Natural killer cell treated with Interleukin-12 subunit alpha and Interleukin-12 subunit beta and Interleukin-15 and Interleukin-18, amount 100 ng/mL, for 72 hours (primary cell): ENCODE measurements at regions not wholly inside any gene's neighbourhood (a gene's known extent, or its start where the extent isn't known, plus 50 kb on each side); places are given as distances from the start of the nearest gene placed in this dataset.

ENCODE experiments used
- ATAC-seq, 2 donors: fragments of 150-1000 bp; cut with Tn5 transposase in 1 of 2; sonication (Bioruptor Pico), chemical (Tn5 transposase) in 1 of 2; 2 replicates each; pipeline ENCODE4 v1.10.0; 2021
- DNase-seq: peaks from one replicate; pipeline ENCODE4 v3.0.0; 2022; ENCODE audit warnings: low spot score
- H3K27ac Mint-ChIP-seq, 2 donors: 1 replicate in 1 of 2; 2 replicates in 1 of 2; pipeline ENCODE4 v1.8.0; 2022; ENCODE audit warnings: mixed read lengths in 2 of 2, mild to moderate bottlenecking in 1 of 2, moderate library complexity in 1 of 2
- H3K27me3 Mint-ChIP-seq, 2 donors: 1 replicate in 1 of 2; 2 replicates in 1 of 2; pipeline ENCODE4 v1.8.0; 2022; ENCODE audit warnings: mixed read lengths in 2 of 2
- H3K36me3 Mint-ChIP-seq: one replicate; pipeline ENCODE4 v1.8.0; 2022; ENCODE audit warnings: mixed read lengths
- H3K4me1 Mint-ChIP-seq, 2 donors: 1 replicate in 1 of 2; 2 replicates in 1 of 2; pipeline ENCODE4 v1.8.0; 2022; ENCODE audit warnings: low read depth in 2 of 2, mixed read lengths in 2 of 2, mild to moderate bottlenecking in 1 of 2
- H3K4me3 Mint-ChIP-seq: one replicate; pipeline ENCODE4 v1.8.0; 2022; ENCODE audit warnings: mixed read lengths
- H3K9me3 Mint-ChIP-seq: 2 replicates; pipeline ENCODE4 v1.8.0; 2022; ENCODE audit warnings: mixed read lengths

DNA sequence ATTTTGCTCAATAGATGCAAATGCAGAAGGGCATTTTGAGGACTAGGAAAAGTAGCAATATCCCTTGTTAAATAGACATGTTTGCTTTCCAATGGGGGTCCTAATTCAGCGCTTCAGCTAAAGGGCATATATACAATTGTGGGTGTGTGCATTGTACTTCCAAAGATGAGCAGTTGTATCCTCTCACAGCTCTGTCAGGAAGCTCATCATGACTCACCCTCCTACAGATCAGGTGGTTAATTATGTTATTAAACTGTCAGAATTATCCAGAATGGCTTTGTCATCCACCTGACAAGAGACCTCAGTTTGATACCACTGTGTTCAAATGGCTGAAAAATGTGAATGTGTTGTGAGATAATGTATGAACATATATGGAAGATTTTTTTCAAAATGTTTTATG is 252.2 kb upstream of the MTNR1B start:
- no peaks in the 10 kb centered on the region for H3K4me1 Mint-ChIP-seq
- H3K27me3 Mint-ChIP-seq: no peaks in the 10 kb centered on the region
- no peak overlapping the region for H3K4me3 Mint-ChIP-seq
- no peak overlapping the region for H3K27ac Mint-ChIP-seq
- peaks cover 5% of the 10 kb centered on the region for H3K9me3 Mint-ChIP-seq
- H3K36me3 Mint-ChIP-seq: no peaks in the 10 kb centered on the region
- ATAC-seq (no peak), DNase-seq (no peak)

DNA sequence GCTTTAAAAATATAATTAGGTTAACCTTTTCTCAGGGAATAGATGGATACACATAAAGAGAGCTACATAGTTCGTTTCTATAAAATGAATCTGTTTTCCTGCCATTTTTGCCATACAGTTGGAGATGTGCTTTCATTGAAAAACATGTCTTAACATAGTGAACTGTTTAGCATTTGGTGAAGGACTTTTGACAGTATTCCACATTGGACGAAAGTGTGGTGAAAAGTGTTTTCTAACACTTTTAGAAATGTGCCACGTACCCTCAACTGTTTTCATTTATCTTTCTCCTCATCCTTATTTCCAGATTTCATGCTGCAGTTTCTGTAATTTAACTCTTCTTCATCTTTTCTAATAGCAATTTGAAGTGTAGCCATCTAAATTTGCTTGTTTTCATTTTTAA is 249.1 kb upstream of the MTNR1B start:
- H3K27ac Mint-ChIP-seq: no peak overlapping the region
- H3K4me1 Mint-ChIP-seq: no peaks in the 10 kb centered on the region
- no peaks in the 10 kb centered on the region for H3K36me3 Mint-ChIP-seq
- no peak for DNase-seq
- no peak overlapping the region for H3K4me3 Mint-ChIP-seq
- H3K9me3 Mint-ChIP-seq: peaks cover 10% of the 10 kb centered on the region
- ATAC-seq: no peak
- no peaks in the 10 kb centered on the region for H3K27me3 Mint-ChIP-seq

- DNase-seq (no peak), ATAC-seq (no peak)
- H3K36me3 Mint-ChIP-seq: no peaks in the 10 kb centered on the region
- H3K27ac Mint-ChIP-seq: no peak overlapping the region
- no peak overlapping the region for H3K4me3 Mint-ChIP-seq
- H3K4me1 Mint-ChIP-seq: no peaks in the 10 kb centered on the region
- H3K9me3 Mint-ChIP-seq: peaks cover 5% of the 10 kb centered on the region
- no peaks in the 10 kb centered on the region for H3K27me3 Mint-ChIP-seq
Observed at GRCh38 chr11:92725352-92725751, 244.1 kb upstream of the MTNR1B start.

DNA sequence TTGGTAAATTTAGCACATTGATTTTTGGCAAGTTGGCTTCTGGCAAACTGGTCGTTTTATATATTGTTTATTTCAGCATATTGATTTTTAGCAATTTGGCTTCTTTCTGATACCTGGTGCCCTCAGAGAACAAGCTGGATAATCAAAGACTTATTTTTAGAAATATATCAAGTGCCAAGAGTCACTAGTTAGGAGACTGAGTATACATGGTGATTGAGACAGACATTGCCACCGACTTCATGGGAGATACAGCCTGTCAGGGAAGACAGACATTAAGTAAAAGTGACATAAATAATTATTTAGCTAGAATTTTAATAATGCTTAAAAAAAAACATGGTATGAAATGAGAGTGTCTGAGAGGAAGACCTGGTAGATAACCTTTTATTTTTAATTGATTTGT is 242.3 kb upstream of the MTNR1B start:
- Mint-ChIP-seq H3K27me3 (no peaks in the 10 kb centered on the region), H3K36me3 (no peaks in the 10 kb centered on the region), H3K9me3 (peaks cover 5% of the 10 kb centered on the region), H3K4me3 (no peak overlapping the region), H3K27ac (no peak overlapping the region), H3K4me1 (no peaks in the 10 kb centered on the region)
- ATAC-seq: no peak
- DNase-seq: no peak

DNA sequence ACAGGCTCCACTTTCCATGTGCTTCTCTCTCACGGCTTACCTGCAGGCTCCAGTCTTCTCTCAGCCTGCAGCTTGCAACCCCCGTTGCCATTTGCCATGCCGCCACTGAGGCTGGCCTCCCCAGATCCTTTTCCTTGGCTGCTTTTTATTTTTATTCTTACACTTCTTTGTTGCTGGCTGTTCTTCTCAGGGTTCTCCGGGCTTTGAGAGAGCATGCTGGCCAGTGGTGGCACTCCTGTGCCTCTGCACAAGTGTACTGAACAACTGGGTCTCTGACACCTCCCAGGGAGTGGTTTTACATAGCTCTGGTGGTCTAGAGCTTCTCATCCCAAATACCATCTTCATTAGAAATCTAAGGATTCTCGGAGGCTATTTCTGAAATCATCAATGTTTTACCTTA is 241.7 kb upstream of the MTNR1B start:
- Mint-ChIP-seq H3K36me3 (no peaks in the 10 kb centered on the region), H3K4me1 (no peaks in the 10 kb centered on the region), H3K4me3 (no peak overlapping the region), H3K9me3 (peaks cover 5% of the 10 kb centered on the region), H3K27ac (no peak overlapping the region), H3K27me3 (no peaks in the 10 kb centered on the region)
- DNase-seq (no peak), ATAC-seq (no peak)

GRCh38 chr11:92728628-92729027 is 240.8 kb upstream of the MTNR1B start:
- H3K9me3 Mint-ChIP-seq: no peaks in the 10 kb centered on the region
- no peak for DNase-seq

GRCh38 chr11:92735039-92735438 is 234.4 kb upstream of the MTNR1B start:
- ATAC-seq: no peak
- Mint-ChIP-seq H3K9me3 (no peaks in the 10 kb centered on the region), H3K4me1 (no peaks in the 10 kb centered on the region), H3K36me3 (no peaks in the 10 kb centered on the region), H3K27ac (no peak overlapping the region), H3K4me3 (no peak overlapping the region), H3K27me3 (no peaks in the 10 kb centered on the region)
- no peak for DNase-seq

More at GRCh38 chr11:92728628-92729027, 240.8 kb upstream of the MTNR1B start:
- Mint-ChIP-seq H3K4me3 (no peak overlapping the region), H3K36me3 (no peaks in the 10 kb centered on the region), H3K4me1 (no peaks in the 10 kb centered on the region), H3K27me3 (no peaks in the 10 kb centered on the region), H3K27ac (no peak overlapping the region)
- ATAC-seq: no peak

DNA sequence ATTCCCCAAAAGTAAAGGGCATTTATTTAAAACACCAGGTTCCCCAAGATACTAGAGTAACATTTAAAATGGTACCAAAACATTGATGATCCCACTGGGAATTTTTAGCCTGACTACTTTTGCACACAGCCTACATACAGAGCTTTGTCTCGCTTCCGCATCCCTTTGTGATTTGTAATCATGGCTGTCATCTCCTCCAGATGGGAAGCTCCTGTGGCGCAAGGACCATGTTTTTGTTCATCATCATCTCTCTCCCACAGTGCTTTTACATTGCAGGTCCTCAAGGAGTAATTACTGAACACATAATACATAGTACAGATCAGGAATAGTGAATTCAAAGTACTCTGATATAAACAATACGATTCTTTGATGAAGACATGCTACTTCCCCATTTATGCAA is 231.2 kb upstream of the MTNR1B start:
- H3K27me3 Mint-ChIP-seq: no peaks in the 10 kb centered on the region
- no peaks in the 10 kb centered on the region for H3K9me3 Mint-ChIP-seq
- no peaks in the 10 kb centered on the region for H3K4me1 Mint-ChIP-seq
- H3K36me3 Mint-ChIP-seq: no peaks in the 10 kb centered on the region
- no peak overlapping the region for H3K27ac Mint-ChIP-seq
- DNase-seq: no peak
- no peak for ATAC-seq
- no peak overlapping the region for H3K4me3 Mint-ChIP-seq

GRCh38 chr11:92739041-92739440 is 230.4 kb upstream of the MTNR1B start:
- ATAC-seq (no peak), DNase-seq (no peak)
- no peak overlapping the region for H3K27ac Mint-ChIP-seq
- no peaks in the 10 kb centered on the region for H3K36me3 Mint-ChIP-seq
- no peaks in the 10 kb centered on the region for H3K9me3 Mint-ChIP-seq
- H3K4me1 Mint-ChIP-seq: no peaks in the 10 kb centered on the region
- H3K4me3 Mint-ChIP-seq: no peak overlapping the region
- H3K27me3 Mint-ChIP-seq: no peaks in the 10 kb centered on the region

GRCh38 chr11:92739491-92739890 is 230.0 kb upstream of the MTNR1B start:
- H3K27ac Mint-ChIP-seq: no peak overlapping the region
- H3K4me3 Mint-ChIP-seq: no peak overlapping the region

GRCh38 chr11:92740276-92740675 is 229.2 kb upstream of the MTNR1B start:
- no peaks in the 10 kb centered on the region for H3K4me1 Mint-ChIP-seq
- DNase-seq: no peak
- H3K9me3 Mint-ChIP-seq: no peaks in the 10 kb centered on the region
- ATAC-seq: no peak
- no peak overlapping the region for H3K4me3 Mint-ChIP-seq
- no peaks in the 10 kb centered on the region for H3K36me3 Mint-ChIP-seq
- no peak overlapping the region for H3K27ac Mint-ChIP-seq
- H3K27me3 Mint-ChIP-seq: no peaks in the 10 kb centered on the region

More at GRCh38 chr11:92739491-92739890, 230.0 kb upstream of the MTNR1B start:
- Mint-ChIP-seq H3K27me3 (no peaks in the 10 kb centered on the region), H3K9me3 (no peaks in the 10 kb centered on the region), H3K4me1 (no peaks in the 10 kb centered on the region), H3K36me3 (no peaks in the 10 kb centered on the region)
- DNase-seq: no peak
- ATAC-seq: no peak

DNA sequence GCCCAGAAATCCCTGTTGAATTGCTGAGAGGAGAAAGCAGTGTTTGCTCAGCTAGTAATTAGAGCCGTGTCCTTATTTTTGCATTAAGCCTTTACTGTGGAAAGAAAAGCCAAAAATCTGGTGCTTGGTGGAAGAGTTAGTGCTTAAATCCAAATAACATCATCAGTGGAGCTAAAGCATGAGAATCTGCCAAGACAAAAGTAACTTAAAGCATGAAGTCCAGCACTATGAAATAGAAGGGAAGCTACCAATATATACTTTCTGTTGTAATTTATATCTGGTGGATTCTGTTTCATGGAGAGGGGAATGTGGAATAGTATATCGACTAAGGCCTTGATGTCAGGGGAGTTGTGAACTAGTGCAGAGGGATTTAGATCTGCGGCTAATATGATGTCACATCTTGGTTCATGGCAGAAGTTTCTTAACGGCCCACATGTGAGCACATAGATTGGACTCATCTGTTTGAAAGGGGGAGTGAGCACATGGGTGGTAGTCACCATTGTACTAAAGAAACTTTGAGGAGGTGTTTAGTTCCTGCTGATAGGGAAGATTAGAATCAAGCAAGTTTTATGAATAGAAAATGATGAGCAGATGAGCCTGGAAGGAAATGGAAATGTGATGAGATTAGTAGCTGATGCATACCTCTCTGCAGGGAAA is 224.4 kb upstream of the MTNR1B start:
- Mint-ChIP-seq H3K36me3 (no peaks in the 10 kb centered on the region), H3K27me3 (no peaks in the 10 kb centered on the region), H3K4me1 (no peaks in the 10 kb centered on the region), H3K4me3 (no peak overlapping the region), H3K27ac (no peak overlapping the region), H3K9me3 (peaks cover 4% of the 10 kb centered on the region)
- DNase-seq: no peak
- no peak for ATAC-seq

DNA sequence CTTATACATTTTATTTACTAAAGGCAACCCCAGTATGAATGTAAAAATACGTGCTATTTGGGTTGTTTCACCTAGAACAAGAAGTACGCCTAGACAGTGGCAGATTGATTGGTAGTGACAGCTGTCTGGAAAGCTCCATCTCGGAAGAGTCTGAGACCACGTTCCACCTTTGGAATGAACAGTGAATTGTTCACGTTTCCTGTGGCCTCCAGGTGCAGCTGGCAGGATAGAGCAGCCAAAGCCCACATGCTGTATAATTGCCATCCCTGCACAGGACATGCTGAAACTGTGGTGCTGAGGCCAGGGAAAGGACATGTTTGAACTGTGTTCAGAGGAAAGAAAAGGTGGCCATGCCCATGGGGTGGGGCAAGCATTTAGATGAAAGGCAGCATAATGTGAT is 218.7 kb upstream of the MTNR1B start:
- H3K36me3 Mint-ChIP-seq: no peaks in the 10 kb centered on the region
- H3K4me3 Mint-ChIP-seq: no peak overlapping the region

DNA sequence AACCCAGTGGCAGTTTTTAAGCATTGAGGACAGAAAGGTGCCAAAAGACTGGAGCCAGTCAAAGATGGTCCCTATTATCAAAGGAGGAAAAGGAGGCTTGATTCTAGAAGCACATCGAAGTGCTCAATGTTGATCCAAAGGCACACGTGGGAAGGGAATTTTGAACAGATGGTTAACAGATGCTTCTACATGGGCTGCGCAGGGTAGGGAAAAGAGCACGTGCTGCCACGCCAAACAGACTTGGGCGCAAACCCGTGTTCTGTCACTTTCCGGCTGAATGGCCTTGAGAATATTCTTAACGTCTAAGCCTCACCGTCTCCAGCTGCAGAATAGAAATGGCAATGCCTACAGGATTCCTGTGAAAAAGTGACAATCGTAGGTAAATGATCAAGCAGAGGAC is 217.9 kb upstream of the MTNR1B start:
- no peak for ATAC-seq
- no peaks in the 10 kb centered on the region for H3K4me1 Mint-ChIP-seq
- no peaks in the 10 kb centered on the region for H3K27me3 Mint-ChIP-seq
- H3K4me3 Mint-ChIP-seq: no peak overlapping the region
- DNase-seq: no peak
- H3K36me3 Mint-ChIP-seq: no peaks in the 10 kb centered on the region
- peaks cover 15% of the 10 kb centered on the region for H3K9me3 Mint-ChIP-seq
- no peak overlapping the region for H3K27ac Mint-ChIP-seq

More for the DNA sequence above, 218.7 kb upstream of the MTNR1B start:
- no peak for ATAC-seq
- H3K27ac Mint-ChIP-seq: no peak overlapping the region
- no peaks in the 10 kb centered on the region for H3K4me1 Mint-ChIP-seq
- peaks cover 15% of the 10 kb centered on the region for H3K9me3 Mint-ChIP-seq
- no peaks in the 10 kb centered on the region for H3K27me3 Mint-ChIP-seq
- no peak for DNase-seq

- no peak overlapping the region for H3K4me3 Mint-ChIP-seq
- no peak for DNase-seq
- peaks cover 15% of the 10 kb centered on the region for H3K9me3 Mint-ChIP-seq
- H3K4me1 Mint-ChIP-seq: no peaks in the 10 kb centered on the region
- no peaks in the 10 kb centered on the region for H3K36me3 Mint-ChIP-seq
- no peak for ATAC-seq
- no peak overlapping the region for H3K27ac Mint-ChIP-seq
- H3K27me3 Mint-ChIP-seq: no peaks in the 10 kb centered on the region
Observed at GRCh38 chr11:92752122-92752521, 217.3 kb upstream of the MTNR1B start.
